Pancreas (tissue), 10 donors: ENCODE measurements at regions not wholly inside any gene's neighbourhood (a gene's known extent, or its start where the extent isn't known, plus 50 kb on each side); places are given as distances from the start of the nearest gene placed in this dataset.

ENCODE experiments used
- ATAC-seq, 4 donors: fragments of 200-7000 bp; cut with Tn5 transposase; one replicate each; pipeline versions ENCODE4 v1.8.0 to v1.9.1; 2020; ENCODE audit warnings: mild to moderate bottlenecking in 4 of 4, moderate library complexity in 4 of 4
- DNase-seq, 6 donors: peaks; one replicate each; pipeline ENCODE4 v3.0.0-alpha.2; 2020
- FAIRE-seq: peaks from 2 replicates; lab custom pipeline; 2012; peaks lifted over from hg19 to GRCh38; lab: Jason Lieb, UNC
- H3K27ac ChIP-seq, 4 donors: fragments of 200-600 bp; sonication (generic); 1 replicate in 3 of 4; 2 replicates in 1 of 4; pipeline versions ENCODE4 v1.5.0 to v1.8.0; 2020
- H3K27me3 ChIP-seq, 4 donors: fragments of 200-600 bp; one replicate each; pipeline ENCODE4 v1.8.0; 2021
- H3K36me3 ChIP-seq, 3 donors: fragments of 200-600 bp; sonication (generic) in 1 of 3; one replicate each; pipeline versions ENCODE4 v1.5.0 to v1.8.0; 2020 to 2021
- H3K4me1 ChIP-seq, 3 donors: fragments of 200-600 bp; one replicate each; pipeline ENCODE4 v1.8.0; 2021
- H3K4me3 ChIP-seq, 4 donors: fragments of 200-600 bp; sonication (generic) in 2 of 4; one replicate each; pipeline versions ENCODE4 v1.5.0 to v1.8.0; 2020 to 2021
- H3K9me3 ChIP-seq, 4 donors: fragments of 200-600 bp; one replicate each; pipeline ENCODE4 v1.8.0; 2021
- CTCF ChIP-seq, 4 donors: fragments of 200-600 bp; sonication (generic) in 3 of 4; IDR thresholded peaks; one replicate each; pipeline versions ENCODE4 v1.5.0 to v1.8.0; 2021; ENCODE audit warnings: antibody characterized with exemption in 4 of 4
- WGBS, 2 donors: extraction: QIAGEN DNeasy Blood & Tissue Kit; methylation state at CpG; one replicate each; pipeline ENCODE4 v1.1.7; 2013; 5-methylcytosine and 5-hydroxymethylcytosine counted together
- intact Hi-C, 3 donors: fragments of 100-400 bp; cut with DNase I; formaldehyde crosslinking; loops; one replicate each; pipeline versions ENCODE4 v1.11.1 to v1.14.2; 2022
- donor health status: healthy with polysubstance abuse.
- donor health status: DM: no; HTN: no; CAD: no; lungs with moderate emphysema.
- donor health status: DM: no; HTN: no; CAD: no.
- donor health status: control.
- donor health status: control.
- donor health status: Bipolar disorder and iron deficiency.
- donor health status: DM: yes; HTN: yes; CAD: no.
- donor health status: DM: no; HTN: no; CAD: no.
- donor health status: DM: no; HTN: no; CAD: no.
- donor health status: DM: yes; HTN: yes; CAD: no.

- H3K9me3 ChIP-seq, result no peaks in the 10 kb centered on the region
- ATAC-seq (peak; percentile 86 to 98 (median 94)), FAIRE-seq (no peak), DNase-seq (peak in 3 of 6 donors; percentile 34 to 62 (median 49))
- TF ChIP-seq CTCF (IDR thresholded peaks at IDR 0.05), result peak in 2 of 4 donors; percentile 33 to 36
- H3K4me1 ChIP-seq, result no peaks in the 10 kb centered on the region
- no peak overlapping the region for H3K27ac ChIP-seq
- no peaks in the 10 kb centered on the region for H3K27me3 ChIP-seq
- H3K36me3 ChIP-seq, result no peaks in the 10 kb centered on the region
- WGBS, 2 donors, result 25 to 27% methylated on average over 7 of the region's 7 CpGs
- intact Hi-C loops, result loop anchor here in 1 of 3 donors (5.0 kb wide), 1 partner anchor 718 kb away; no protein-coding TSS in a partner anchor
- no peak overlapping the region for H3K4me3 ChIP-seq
Observed at GRCh38 chr2:158034198-158034866, 67.3 kb upstream of the UPP2 start.

- DNase-seq, result no peak
- WGBS, 2 donors, result 45 to 51% methylated on average over 4 of the region's 4 CpGs
- FAIRE-seq, result no peak
- intact Hi-C loops, result loop anchor here in 1 of 3 donors (5.0 kb wide), 1 partner anchor 721 kb away; no protein-coding TSS in a partner anchor
- no peak for TF ChIP-seq CTCF (IDR thresholded peaks at IDR 0.05)
- no peak for ATAC-seq
- H3K4me3 ChIP-seq, result no peak overlapping the region
- no peaks in the 10 kb centered on the region for H3K4me1 ChIP-seq
- no peak overlapping the region for H3K27ac ChIP-seq
- H3K27me3 ChIP-seq, result no peaks in the 10 kb centered on the region
- H3K9me3 ChIP-seq, result no peaks in the 10 kb centered on the region
- no peaks in the 10 kb centered on the region for H3K36me3 ChIP-seq
Observed at GRCh38 chr2:158031371-158031770, 70.3 kb upstream of the UPP2 start.

- DNase-seq (no peak), ATAC-seq (peak in 1 of 4 donors; percentile 23), FAIRE-seq (no peak)
- H3K27me3 ChIP-seq, result no peaks in the 10 kb centered on the region
- H3K36me3 ChIP-seq, result no peaks in the 10 kb centered on the region
- H3K27ac ChIP-seq, result no peak overlapping the region
- H3K9me3 ChIP-seq, result no peaks in the 10 kb centered on the region
- H3K4me3 ChIP-seq, result no peak overlapping the region
- intact Hi-C loops, result loop anchor here in 1 of 3 donors (5.0 kb wide), 1 partner anchor 722 kb away; no protein-coding TSS in a partner anchor
- WGBS, 2 donors, result 62 to 68% methylated on average over 11 of the region's 11 CpGs
- H3K4me1 ChIP-seq, result no peaks in the 10 kb centered on the region
- TF ChIP-seq CTCF (IDR thresholded peaks at IDR 0.05), result no peak
Observed at GRCh38 chr2:158025255-158025996, 76.2 kb upstream of the UPP2 start.

GRCh38 chr2:158024288-158024898 is 77.3 kb upstream of the UPP2 start:
- H3K36me3 ChIP-seq, result no peaks in the 10 kb centered on the region
- DNase-seq (peak in 4 of 6 donors; percentile 25 to 73 (median 50)), ATAC-seq (peak; percentile 63 to 86 (median 80)), FAIRE-seq (peak; percentile 26)
- no peaks in the 10 kb centered on the region for H3K27me3 ChIP-seq
- WGBS, 2 donors, result 0 to 1% methylated on average over 4 of the region's 4 CpGs
- H3K4me3 ChIP-seq, result no peak overlapping the region
- H3K9me3 ChIP-seq, result no peaks in the 10 kb centered on the region
- H3K27ac ChIP-seq, result no peak overlapping the region
- no peaks in the 10 kb centered on the region for H3K4me1 ChIP-seq
- peak; percentile 65 to 80 (median 67) for TF ChIP-seq CTCF (IDR thresholded peaks at IDR 0.05)
- intact Hi-C loops, result no loop called here
